DMS79 (cell line): ENCODE measurements at regions not wholly inside any gene's neighbourhood (a gene's known extent, or its start where the extent isn't known, plus 50 kb on each side); places are given as distances from the start of the nearest gene placed in this dataset.
"Not testable (repeated sequence)": the region's sequence is repeated elsewhere in the genome, so short reads cannot be mapped to it uniquely, and the experiment has no call there.

Experiments used
- DNase-seq: peaks from one replicate; lab custom pipeline; 2025; lab: John Stamatoyannopoulos, UW

GRCh38 chr2:75326645-75327044, 127.3 kb upstream of the TACR1 start:
- no peak for DNase-seq

- no peak for DNase-seq
These were observed 126.3 kb upstream of the TACR1 start for GRCh38 chr2:75325594-75325993.

GRCh38 chr2:75324861-75325284, 125.6 kb upstream of the TACR1 start:
- DNase-seq, result no peak

GRCh38 chr2:75324141-75324540, 124.8 kb upstream of the TACR1 start:
- no peak for DNase-seq

- DNase-seq, result no peak
These were observed 122.2 kb upstream of the TACR1 start for GRCh38 chr2:75321599-75321922.

GRCh38 chr2:75320898-75321598, 121.7 kb upstream of the TACR1 start:
- no peak for DNase-seq

- no peak for DNase-seq
These were observed 120.6 kb upstream of the TACR1 start for GRCh38 chr2:75319951-75320350.

- DNase-seq, result no peak
These were observed 118.5 kb upstream of the TACR1 start for GRCh38 chr2:75317802-75318201.

- no peak for DNase-seq
These were observed 118.0 kb upstream of the TACR1 start for GRCh38 chr2:75317316-75317715.

- DNase-seq, result no peak
These were observed 116.1 kb upstream of the TACR1 start for GRCh38 chr2:75315436-75315835.

- no peak for DNase-seq
These were observed 112.7 kb upstream of the TACR1 start for GRCh38 chr2:75311993-75312392.

GRCh38 chr2:75311521-75311920, 112.2 kb upstream of the TACR1 start:
- no peak for DNase-seq

GRCh38 chr2:75310876-75311275, 111.6 kb upstream of the TACR1 start:
- DNase-seq, result no peak

- DNase-seq, result no peak
These were observed 110.5 kb upstream of the TACR1 start for GRCh38 chr2:75309596-75310463.

GRCh38 chr2:75303227-75303626, 103.9 kb upstream of the TACR1 start:
- no peak for DNase-seq

- DNase-seq, result no peak
These were observed 95.0 kb upstream of the TACR1 start for GRCh38 chr2:75294362-75294761.

GRCh38 chr2:75292826-75293225, 93.5 kb upstream of the TACR1 start:
- no peak for DNase-seq

GRCh38 chr2:75290600-75291150, 91.4 kb upstream of the TACR1 start:
- no peak for DNase-seq

- DNase-seq, result no peak
These were observed 90.5 kb upstream of the TACR1 start for GRCh38 chr2:75289771-75290170.

- DNase-seq, result not testable (repeated sequence)
These were observed 89.9 kb upstream of the TACR1 start for GRCh38 chr2:75289178-75289577.

GRCh38 chr2:75288760-75289159, 89.4 kb upstream of the TACR1 start:
- no peak for DNase-seq

GRCh38 chr2:75287624-75288316, 88.5 kb upstream of the TACR1 start:
- DNase-seq, result no peak

GRCh38 chr2:75284345-75284744, 85.0 kb upstream of the TACR1 start:
- DNase-seq, result no peak
